ENCODE measurements at regions not wholly inside any gene's neighbourhood (a gene's known extent, or its start where the extent isn't known, plus 50 kb on each side); places are given as distances from the start of the nearest gene placed in this dataset.

DNA sequence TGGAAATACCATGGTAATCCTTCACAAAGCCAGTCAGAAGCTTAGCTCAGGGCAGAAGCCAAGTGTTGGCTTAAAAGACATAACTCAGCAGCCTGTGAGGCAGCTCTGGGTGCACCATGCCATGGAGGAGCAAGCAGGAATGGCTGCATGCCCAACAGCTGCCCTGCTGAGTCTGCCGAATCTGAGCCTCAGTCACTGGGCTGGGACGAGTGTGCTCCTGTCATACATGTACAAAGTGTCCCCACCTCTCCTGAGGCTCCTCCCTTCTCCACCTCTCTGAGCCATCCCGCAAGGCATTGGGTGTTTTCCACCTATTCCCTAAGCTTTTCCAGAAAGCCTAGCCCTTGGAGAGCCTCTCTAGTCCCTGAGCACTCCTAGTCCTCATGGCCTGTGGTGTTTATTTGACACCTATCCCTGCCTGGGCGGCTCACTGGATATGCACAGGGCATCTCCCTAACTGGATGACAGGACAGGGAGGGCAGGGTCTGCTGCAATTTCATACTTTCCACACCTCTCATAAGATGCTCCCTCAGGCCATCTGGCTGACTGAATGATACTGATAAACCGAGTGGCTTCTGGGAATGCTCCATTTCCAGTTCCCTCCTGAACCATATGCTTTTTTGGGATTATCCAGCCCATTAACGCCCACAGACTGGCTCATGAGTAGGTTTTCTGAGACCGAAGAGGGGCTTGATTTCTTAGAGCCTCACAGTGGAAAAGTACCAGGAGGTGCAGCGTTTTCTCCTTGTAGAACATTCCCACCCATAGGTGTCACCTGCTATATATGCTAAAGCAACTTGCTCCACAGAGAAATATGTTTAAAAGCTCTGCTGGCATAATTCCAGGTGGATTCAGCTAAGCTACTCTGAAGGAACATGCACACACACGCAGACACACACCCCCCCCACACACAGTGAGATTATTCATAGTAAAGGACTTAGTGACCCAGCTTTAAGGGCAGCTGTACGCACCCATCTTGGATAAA, 199.3 kb downstream of the SNX10 start:
- no peak overlapping the region for H3K4me3 ChIP-seq (ENCODE audit: control extremely low read depth in 1 of 5, extremely low read depth in 1 of 5, insufficient read depth in 1 of 5, low read depth in 2 of 5, low read length in 4 of 5)
- 94% methylated on average over 7 of the region's 10 CpGs for WGBS (ENCODE audit: insufficient coverage)

More for the DNA sequence above, 199.3 kb downstream of the SNX10 start:
- ATAC-seq (ENCODE audit: low read depth) (no peak), DNase-seq (no peak)
- Histone ChIP-seq H3K79me2 (ENCODE audit: control insufficient read depth, insufficient read depth, low read length) (no peaks in the 10 kb centered on the region), H2AFZ (ENCODE audit: insufficient read depth, low read depth, low read length, poor library complexity, severe bottlenecking) (no peak overlapping the region), H3K4me2 (replicated peaks; ENCODE audit: low read depth, low read length, poor library complexity, severe bottlenecking) (no peak overlapping the region), H3K4me1 (ENCODE audit: control insufficient read depth in 2 of 2, insufficient read depth in 2 of 2, low read length in 2 of 2) (no peaks in the 10 kb centered on the region), H3K27me3 (replicated peaks in 1 of 4; ENCODE audit: control extremely low read depth in 1 of 4, control insufficient read depth in 3 of 4, insufficient read depth in 4 of 4, low read length in 3 of 4) (peaks cover 0 to 19% (median 0%) of the 10 kb centered on the region in 4 experiments), H4K20me1 (ENCODE audit: control insufficient read depth, insufficient read depth, low read length, poor library complexity, severe bottlenecking) (no peaks in the 10 kb centered on the region), H3K9me3 (ENCODE audit: control extremely low read depth in 1 of 3, control insufficient read depth in 2 of 3, insufficient read depth in 1 of 3, low read length in 2 of 3) (no peaks in the 10 kb centered on the region), H3K36me3 (replicated peaks in 1 of 2; ENCODE audit: control extremely low read depth in 1 of 2, control insufficient read depth in 1 of 2, extremely low read depth in 1 of 2, insufficient read depth in 2 of 2, low read length in 1 of 2) (no peaks in the 10 kb centered on the region), H3K9ac (ENCODE audit: low read length) (no peak overlapping the region), H3K27ac (ENCODE audit: low read length in 2 of 2) (no peak overlapping the region)
- no peak for TF ChIP-seq CTCF (IDR thresholded peaks at IDR 0.05)
- TF ChIP-seq EZH2 (IDR thresholded peaks at IDR 0.05; ENCODE audit: borderline replicate concordance, insufficient read depth, low read depth, low read length, poor library complexity, severe bottlenecking) = no peak
- ChIA-PET POLR2A (no interaction called here), CTCF (interaction anchor here (1.1 to 2.6 kb wide), 2 partner anchors 114 to 121 kb away, joined by 3 to 10 read pairs; no protein-coding TSS in a partner anchor)
- H3K4me3 Mint-ChIP-seq = no peak overlapping the region
- H3K27ac Mint-ChIP-seq = no peak overlapping the region
- intact Hi-C loops (cut with micrococcal nuclease) = no loop called here
- H3K4me1 Mint-ChIP-seq = no peaks in the 10 kb centered on the region
- H3K27me3 Mint-ChIP-seq = peaks cover 18% of the 10 kb centered on the region
- H3K9me3 Mint-ChIP-seq (ENCODE audit: insufficient read depth) = no peaks in the 10 kb centered on the region

All from B cell (primary cell).